LNCAP (cell line): ENCODE measurements at regions not wholly inside any gene's neighbourhood (a gene's known extent, or its start where the extent isn't known, plus 50 kb on each side); places are given as distances from the start of the nearest gene placed in this dataset.

Experiments used
- CTCF ChIP-seq: fragments of 450-650 bp; IDR thresholded peaks from 2 replicates; pipeline ENCODE4 v1.5.1; 2017; ENCODE audit warnings: mild to moderate bottlenecking

DNA sequence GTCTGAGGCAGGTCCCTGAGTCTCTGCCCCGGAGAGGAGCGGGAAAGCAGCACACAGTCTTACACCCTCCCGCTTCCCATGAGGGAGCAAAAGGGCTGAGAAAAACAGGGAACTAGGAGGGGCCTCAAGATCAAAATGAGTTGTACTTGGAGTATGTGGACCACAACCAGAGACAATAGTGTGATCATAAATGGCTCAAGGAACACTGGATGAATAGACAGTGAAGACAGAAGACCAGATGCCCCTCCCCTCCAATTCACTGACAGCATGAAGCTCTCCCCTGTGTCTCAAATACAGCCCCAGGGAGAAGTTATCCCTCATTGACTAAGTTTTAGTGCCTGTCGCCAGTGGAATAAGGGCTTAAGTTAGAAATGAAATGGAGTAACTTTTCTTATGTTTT lies 191.0 kb downstream of the TFAP2A start:
- TF ChIP-seq CTCF: no peak

- TF ChIP-seq CTCF: no peak
These were observed 193.7 kb downstream of the TFAP2A start for GRCh38 chr6:10221178-10221577.

GRCh38 chr6:10219510-10219909 lies 195.4 kb downstream of the TFAP2A start:
- TF ChIP-seq CTCF: no peak

DNA sequence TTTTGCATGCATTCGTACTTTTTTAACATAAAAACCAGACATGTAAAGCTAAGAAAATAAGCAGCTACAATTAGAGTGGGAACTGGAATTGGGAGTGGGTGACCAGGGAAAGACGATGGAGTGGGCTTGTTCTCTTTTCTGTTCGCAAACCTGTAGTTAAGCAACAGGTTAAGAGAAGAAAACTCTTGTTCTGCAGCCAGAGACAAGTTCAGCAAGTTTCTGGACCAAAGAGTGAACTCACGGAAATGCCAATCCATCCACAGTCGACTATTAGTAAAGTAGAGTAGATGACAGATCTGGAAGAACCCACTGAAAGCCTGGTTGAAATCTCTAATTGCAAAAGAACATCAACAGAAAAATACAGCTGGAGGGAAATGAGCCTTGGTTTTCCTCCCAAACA lies 197.8 kb downstream of the TFAP2A start:
- no peak for TF ChIP-seq CTCF

DNA sequence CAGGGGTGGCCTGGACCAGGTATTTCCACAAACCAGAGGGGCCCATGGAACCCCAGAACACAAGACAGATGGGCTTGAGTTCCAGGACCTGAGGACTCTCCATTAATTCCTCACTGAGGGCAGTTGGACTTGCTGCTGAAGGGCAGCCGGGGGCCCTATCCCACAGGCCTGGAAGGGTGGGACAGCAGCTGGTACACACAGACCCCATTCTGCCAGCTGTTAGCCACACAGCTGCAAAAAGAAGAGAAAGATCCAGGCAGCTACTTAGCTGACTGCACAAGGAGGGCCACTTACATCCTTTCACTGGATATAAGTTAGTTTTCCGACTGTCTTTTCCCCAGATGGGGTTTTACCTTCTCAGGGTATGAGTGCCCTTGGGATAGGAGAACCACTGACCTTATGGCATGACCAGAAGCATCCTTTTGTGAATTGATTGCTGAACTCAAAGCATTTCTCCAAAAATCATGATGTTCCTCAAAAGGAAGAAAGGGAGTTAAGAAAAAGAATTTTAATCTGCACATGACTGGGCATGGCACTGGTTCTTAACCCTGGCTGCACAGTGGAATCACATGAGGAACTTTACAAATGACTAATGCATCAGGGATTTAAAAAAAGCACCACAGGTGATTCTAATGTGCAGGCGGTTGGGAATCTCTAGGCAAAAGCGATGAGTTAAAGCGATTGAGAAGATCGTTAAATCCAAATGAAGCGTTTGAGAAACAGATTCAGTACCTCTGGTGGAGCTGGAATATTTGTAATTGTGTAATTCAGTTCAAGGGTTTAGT lies 199.4 kb downstream of the TFAP2A start:
- no peak for TF ChIP-seq CTCF

- no peak for TF ChIP-seq CTCF
These were observed 204.8 kb downstream of the TFAP2A start for GRCh38 chr6:10210052-10210451.

DNA sequence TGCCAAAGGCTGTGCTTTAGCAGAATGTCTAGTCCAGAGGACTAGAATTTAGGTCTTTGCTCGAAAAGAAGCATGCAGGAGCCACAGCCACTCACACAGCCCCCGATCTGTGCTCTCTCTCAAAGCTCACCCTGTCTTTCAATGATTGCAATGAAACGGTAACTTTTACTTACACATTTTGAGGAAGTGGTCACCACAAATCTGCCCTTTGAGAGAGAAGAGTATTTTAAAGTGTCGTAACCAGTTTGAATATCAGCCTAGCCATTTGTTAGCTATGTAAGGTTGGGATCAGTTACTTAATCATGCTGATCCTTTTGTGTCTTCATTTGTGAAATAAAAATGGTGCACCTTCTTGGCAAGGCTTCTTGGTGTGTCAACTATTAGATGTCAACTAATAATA lies 209.0 kb downstream of the TFAP2A start:
- TF ChIP-seq CTCF: no peak

DNA sequence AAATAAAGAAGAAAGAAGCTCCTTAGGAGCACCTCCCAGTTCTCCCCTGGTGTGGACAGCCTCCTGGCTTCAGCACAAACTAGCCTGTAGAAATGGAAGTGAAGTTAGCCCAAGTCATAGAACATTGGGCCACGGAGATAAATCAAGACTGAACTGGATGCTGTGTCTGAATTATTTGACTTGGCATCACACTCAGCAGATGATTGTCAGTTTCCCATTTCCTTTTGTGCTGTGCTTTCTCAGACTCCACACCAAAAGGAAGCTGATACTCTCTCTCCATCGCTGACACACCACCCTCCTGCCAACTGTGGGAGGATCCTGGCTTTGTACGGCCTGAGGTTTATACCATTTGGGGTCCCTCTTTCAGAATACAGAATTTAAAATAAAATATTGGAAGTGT lies 209.8 kb downstream of the TFAP2A start:
- no peak for TF ChIP-seq CTCF
